ENCODE measurements at regions not wholly inside any gene's neighbourhood (a gene's known extent, or its start where the extent isn't known, plus 50 kb on each side); places are given as distances from the start of the nearest gene placed in this dataset.
A peak's percentile ranks its signal among the peaks of the same experiment; 100 is the strongest.

GRCh38 chrX:147828719-147829118 lies 83.0 kb upstream of the FMR1 start:
- Histone ChIP-seq H3K9me2 (replicated peaks; ENCODE audit: low read depth, low read length) (no peaks in the 10 kb centered on the region), H3K9ac (ENCODE audit: low read depth, low read length, poor library complexity, severe bottlenecking) (no peak overlapping the region), H3K27me3 (ENCODE audit: insufficient read depth, low read length, poor library complexity, severe bottlenecking) (no peaks in the 10 kb centered on the region), H3K4me2 (ENCODE audit: low read depth, low read length, poor library complexity, severe bottlenecking) (no peak overlapping the region), H3F3A (ENCODE audit: low read depth) (no peaks in the 10 kb centered on the region), H3K36me3 (ENCODE audit: insufficient read depth, low read length) (no peaks in the 10 kb centered on the region), H3K79me2 (ENCODE audit: insufficient read depth, low read length) (no peaks in the 10 kb centered on the region), H3K4me1 (ENCODE audit: insufficient read depth, low read length, poor library complexity, severe bottlenecking) (no peaks in the 10 kb centered on the region), H3K4me3 (ENCODE audit: low read length, poor library complexity, severe bottlenecking) (no peak overlapping the region), H4K20me1 (ENCODE audit: insufficient read depth, low read length, poor library complexity, severe bottlenecking) (no peaks in the 10 kb centered on the region), H2AFZ (ENCODE audit: low read length) (no peak overlapping the region), H3K9me3 (ENCODE audit: insufficient read depth, low read depth, low read length) (no peaks in the 10 kb centered on the region)
- TF ChIP-seq CTCF (conservative IDR thresholded peaks at IDR 0.05; ENCODE audit: low read length), result no peak
- TF ChIP-seq EZH2phosphoT487 (IDR thresholded peaks at IDR 0.05; ENCODE audit: borderline replicate concordance), result no peak

GRCh38 chrX:147832707-147833348 lies 78.9 kb upstream of the FMR1 start:
- Histone ChIP-seq H3K4me2 (ENCODE audit: low read depth, low read length, poor library complexity, severe bottlenecking) (no peak overlapping the region), H3K9me3 (ENCODE audit: insufficient read depth, low read depth, low read length) (no peaks in the 10 kb centered on the region), H3K4me1 (ENCODE audit: insufficient read depth, low read length, poor library complexity, severe bottlenecking) (no peaks in the 10 kb centered on the region), H3K36me3 (ENCODE audit: insufficient read depth, low read length) (no peaks in the 10 kb centered on the region), H2AFZ (ENCODE audit: low read length) (no peak overlapping the region), H3K79me2 (ENCODE audit: insufficient read depth, low read length) (no peaks in the 10 kb centered on the region), H3K4me3 (ENCODE audit: low read length, poor library complexity, severe bottlenecking) (no peak overlapping the region), H3K27me3 (ENCODE audit: insufficient read depth, low read length, poor library complexity, severe bottlenecking) (no peaks in the 10 kb centered on the region), H3K9ac (ENCODE audit: low read depth, low read length, poor library complexity, severe bottlenecking) (no peak overlapping the region), H3K9me2 (replicated peaks; ENCODE audit: low read depth, low read length) (no peaks in the 10 kb centered on the region), H4K20me1 (ENCODE audit: insufficient read depth, low read length, poor library complexity, severe bottlenecking) (no peaks in the 10 kb centered on the region), H3F3A (ENCODE audit: low read depth) (no peaks in the 10 kb centered on the region)
- TF ChIP-seq CTCF (conservative IDR thresholded peaks at IDR 0.05; ENCODE audit: low read length) (no peak), EZH2phosphoT487 (IDR thresholded peaks at IDR 0.05; ENCODE audit: borderline replicate concordance) (no peak)

- Histone ChIP-seq H3K27me3 (ENCODE audit: insufficient read depth, low read length, poor library complexity, severe bottlenecking) (no peaks in the 10 kb centered on the region), H3K79me2 (ENCODE audit: insufficient read depth, low read length) (no peaks in the 10 kb centered on the region), H3K4me2 (ENCODE audit: low read depth, low read length, poor library complexity, severe bottlenecking) (no peak overlapping the region), H3K9me2 (replicated peaks; ENCODE audit: low read depth, low read length) (no peaks in the 10 kb centered on the region), H3K4me1 (ENCODE audit: insufficient read depth, low read length, poor library complexity, severe bottlenecking) (no peaks in the 10 kb centered on the region), H3K9ac (ENCODE audit: low read depth, low read length, poor library complexity, severe bottlenecking) (no peak overlapping the region), H3F3A (ENCODE audit: low read depth) (no peaks in the 10 kb centered on the region), H3K4me3 (ENCODE audit: low read length, poor library complexity, severe bottlenecking) (no peak overlapping the region), H3K9me3 (ENCODE audit: insufficient read depth, low read depth, low read length) (no peaks in the 10 kb centered on the region), H2AFZ (ENCODE audit: low read length) (no peak overlapping the region), H4K20me1 (ENCODE audit: insufficient read depth, low read length, poor library complexity, severe bottlenecking) (no peaks in the 10 kb centered on the region), H3K36me3 (ENCODE audit: insufficient read depth, low read length) (no peaks in the 10 kb centered on the region)
- TF ChIP-seq CTCF (conservative IDR thresholded peaks at IDR 0.05; ENCODE audit: low read length), result peak; percentile 57
- no peak for TF ChIP-seq EZH2phosphoT487 (IDR thresholded peaks at IDR 0.05; ENCODE audit: borderline replicate concordance)
Measured at GRCh38 chrX:147838465-147839131, 73.1 kb upstream of the FMR1 start.

All from Loucy (cell line).